ENCODE measurements at regions not wholly inside any gene's neighbourhood (a gene's known extent, or its start where the extent isn't known, plus 50 kb on each side); places are given as distances from the start of the nearest gene placed in this dataset.

DNA sequence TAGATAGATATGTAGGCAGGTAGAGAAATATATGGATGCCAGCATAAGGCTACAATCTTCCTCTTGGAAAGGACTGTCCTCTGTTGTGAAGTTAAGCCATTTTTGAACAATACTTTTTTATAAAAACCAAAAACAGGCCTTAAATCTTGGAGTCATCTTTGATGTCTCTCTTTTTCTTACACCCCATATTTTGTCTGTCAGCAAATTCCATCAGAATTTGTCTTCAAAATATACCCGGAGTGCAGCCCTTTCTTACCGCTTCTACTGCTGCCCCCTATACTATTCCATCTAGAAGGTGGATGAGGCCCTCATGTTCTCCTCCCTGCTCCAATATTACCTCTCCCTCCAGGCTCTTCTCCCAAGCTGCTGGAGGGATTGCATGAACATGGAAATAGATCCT is 326.5 kb downstream of the HAPSTR1 start (continued):
- TF ChIP-seq, protein P1, sequence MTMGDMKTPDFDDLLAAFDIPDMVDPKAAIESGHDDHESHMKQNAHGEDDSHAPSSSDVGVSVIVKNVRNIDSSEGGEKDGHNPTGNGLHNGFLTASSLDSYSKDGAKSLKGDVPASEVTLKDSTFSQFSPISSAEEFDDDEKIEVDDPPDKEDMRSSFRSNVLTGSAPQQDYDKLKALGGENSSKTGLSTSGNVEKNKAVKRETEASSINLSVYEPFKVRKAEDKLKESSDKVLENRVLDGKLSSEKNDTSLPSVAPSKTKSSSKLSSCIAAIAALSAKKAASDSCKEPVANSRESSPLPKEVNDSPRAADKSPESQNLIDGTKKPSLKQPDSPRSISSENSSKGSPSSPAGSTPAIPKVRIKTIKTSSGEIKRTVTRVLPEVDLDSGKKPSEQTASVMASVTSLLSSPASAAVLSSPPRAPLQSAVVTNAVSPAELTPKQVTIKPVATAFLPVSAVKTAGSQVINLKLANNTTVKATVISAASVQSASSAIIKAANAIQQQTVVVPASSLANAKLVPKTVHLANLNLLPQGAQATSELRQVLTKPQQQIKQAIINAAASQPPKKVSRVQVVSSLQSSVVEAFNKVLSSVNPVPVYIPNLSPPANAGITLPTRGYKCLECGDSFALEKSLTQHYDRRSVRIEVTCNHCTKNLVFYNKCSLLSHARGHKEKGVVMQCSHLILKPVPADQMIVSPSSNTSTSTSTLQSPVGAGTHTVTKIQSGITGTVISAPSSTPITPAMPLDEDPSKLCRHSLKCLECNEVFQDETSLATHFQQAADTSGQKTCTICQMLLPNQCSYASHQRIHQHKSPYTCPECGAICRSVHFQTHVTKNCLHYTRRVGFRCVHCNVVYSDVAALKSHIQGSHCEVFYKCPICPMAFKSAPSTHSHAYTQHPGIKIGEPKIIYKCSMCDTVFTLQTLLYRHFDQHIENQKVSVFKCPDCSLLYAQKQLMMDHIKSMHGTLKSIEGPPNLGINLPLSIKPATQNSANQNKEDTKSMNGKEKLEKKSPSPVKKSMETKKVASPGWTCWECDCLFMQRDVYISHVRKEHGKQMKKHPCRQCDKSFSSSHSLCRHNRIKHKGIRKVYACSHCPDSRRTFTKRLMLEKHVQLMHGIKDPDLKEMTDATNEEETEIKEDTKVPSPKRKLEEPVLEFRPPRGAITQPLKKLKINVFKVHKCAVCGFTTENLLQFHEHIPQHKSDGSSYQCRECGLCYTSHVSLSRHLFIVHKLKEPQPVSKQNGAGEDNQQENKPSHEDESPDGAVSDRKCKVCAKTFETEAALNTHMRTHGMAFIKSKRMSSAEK (CRISPR knock-in tag; IDR thresholded peaks at IDR 0.05; ENCODE audit: borderline replicate concordance): no peak
- TF ChIP-seq, protein P2, sequence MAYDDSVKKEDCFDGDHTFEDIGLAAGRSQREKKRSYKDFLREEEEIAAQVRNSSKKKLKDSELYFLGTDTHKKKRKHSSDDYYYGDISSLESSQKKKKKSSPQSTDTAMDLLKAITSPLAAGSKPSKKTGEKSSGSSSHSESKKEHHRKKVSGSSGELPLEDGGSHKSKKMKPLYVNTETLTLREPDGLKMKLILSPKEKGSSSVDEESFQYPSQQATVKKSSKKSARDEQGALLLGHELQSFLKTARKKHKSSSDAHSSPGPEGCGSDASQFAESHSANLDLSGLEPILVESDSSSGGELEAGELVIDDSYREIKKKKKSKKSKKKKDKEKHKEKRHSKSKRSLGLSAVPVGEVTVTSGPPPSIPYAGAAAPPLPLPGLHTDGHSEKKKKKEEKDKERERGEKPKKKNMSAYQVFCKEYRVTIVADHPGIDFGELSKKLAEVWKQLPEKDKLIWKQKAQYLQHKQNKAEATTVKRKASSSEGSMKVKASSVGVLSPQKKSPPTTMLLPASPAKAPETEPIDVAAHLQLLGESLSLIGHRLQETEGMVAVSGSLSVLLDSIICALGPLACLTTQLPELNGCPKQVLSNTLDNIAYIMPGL (CRISPR knock-in tag; IDR thresholded peaks at IDR 0.05): no peak
- TF ChIP-seq ESRRA (CRISPR knock-in tag; IDR thresholded peaks at IDR 0.05; ENCODE audit: borderline replicate concordance) (no peak), ZNF671 (CRISPR knock-in tag; IDR thresholded peaks at IDR 0.05) (no peak), ZNF512 (CRISPR knock-in tag; IDR thresholded peaks at IDR 0.05; ENCODE audit: borderline replicate concordance) (no peak), TCF7 (CRISPR knock-in tag; IDR thresholded peaks at IDR 0.05; ENCODE audit: low read depth) (no peak), IRF2 (CRISPR knock-in tag; IDR thresholded peaks at IDR 0.05; ENCODE audit: borderline replicate concordance, low read depth) (no peak), ZNF396 (CRISPR knock-in tag; IDR thresholded peaks at IDR 0.05; ENCODE audit: borderline replicate concordance) (no peak)

- TF ChIP-seq, protein P3, sequence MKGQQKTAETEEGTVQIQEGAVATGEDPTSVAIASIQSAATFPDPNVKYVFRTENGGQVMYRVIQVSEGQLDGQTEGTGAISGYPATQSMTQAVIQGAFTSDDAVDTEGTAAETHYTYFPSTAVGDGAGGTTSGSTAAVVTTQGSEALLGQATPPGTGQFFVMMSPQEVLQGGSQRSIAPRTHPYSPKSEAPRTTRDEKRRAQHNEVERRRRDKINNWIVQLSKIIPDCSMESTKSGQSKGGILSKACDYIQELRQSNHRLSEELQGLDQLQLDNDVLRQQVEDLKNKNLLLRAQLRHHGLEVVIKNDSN (CRISPR knock-in tag; IDR thresholded peaks at IDR 0.05): no peak
- TF ChIP-seq MLX (CRISPR knock-in tag; IDR thresholded peaks at IDR 0.05): no peak
- CTCF ChIA-PET: no interaction called here
- peaks cover 2% of the 10 kb centered on the region; the same call in 1 of the 2 replicates for H3K27me3 Mint-ChIP-seq (ENCODE audit: low read depth)
- POLR2A ChIA-PET: no interaction called here
- ATAC-seq (no peak), DNase-seq (ENCODE audit: low spot score) (no peak)
- H3K36me3 Mint-ChIP-seq: peaks cover 9% of the 10 kb centered on the region
- H3K27ac Mint-ChIP-seq: no peak overlapping the region
- H3K4me3 Mint-ChIP-seq: no peak overlapping the region
- H3K4me1 Mint-ChIP-seq: no peaks in the 10 kb centered on the region
- H3K9me3 Mint-ChIP-seq: peaks cover 25% of the 10 kb centered on the region
Measured at GRCh38 chr16:9419161-9419560, 327.7 kb downstream of the HAPSTR1 start.

GRCh38 chr16:9422762-9423513 is 331.5 kb downstream of the HAPSTR1 start:
- ATAC-seq: no peak

More at GRCh38 chr16:9422762-9423513, 331.5 kb downstream of the HAPSTR1 start:
- CTCF ChIA-PET: interaction anchor here (0.5 kb wide), 1 partner anchor 195 kb away, joined by 4 read pairs; no protein-coding TSS in a partner anchor
- TF ChIP-seq ETV6 (CRISPR knock-in tag; IDR thresholded peaks at IDR 0.05): no peak
- TF ChIP-seq OVOL2 (CRISPR knock-in tag; IDR thresholded peaks at IDR 0.05; ENCODE audit: borderline replicate concordance): no peak
- TF ChIP-seq ZNF512 (CRISPR knock-in tag; IDR thresholded peaks at IDR 0.05; ENCODE audit: borderline replicate concordance): no peak
- no peak for TF ChIP-seq GABPB1 (CRISPR knock-in tag; IDR thresholded peaks at IDR 0.05)
- TF ChIP-seq ZNF317 (CRISPR knock-in tag; IDR thresholded peaks at IDR 0.05; ENCODE audit: borderline replicate concordance, low read depth): no peak
- TF ChIP-seq, protein P4, sequence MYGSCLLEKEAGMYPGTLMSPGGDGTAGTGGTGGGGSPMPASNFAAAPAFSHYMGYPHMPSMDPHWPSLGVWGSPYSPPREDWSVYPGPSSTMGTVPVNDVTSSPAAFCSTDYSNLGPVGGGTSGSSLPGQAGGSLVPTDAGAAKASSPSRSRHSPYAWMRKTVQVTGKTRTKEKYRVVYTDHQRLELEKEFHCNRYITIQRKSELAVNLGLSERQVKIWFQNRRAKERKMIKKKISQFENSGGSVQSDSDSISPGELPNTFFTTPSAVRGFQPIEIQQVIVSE (CRISPR knock-in tag; IDR thresholded peaks at IDR 0.05; ENCODE audit: borderline replicate concordance): no peak
- TF ChIP-seq USF2 (CRISPR knock-in tag; IDR thresholded peaks at IDR 0.05): no peak
- Mint-ChIP-seq H3K27ac (no peak overlapping the region), H3K9me3 (peaks cover 13% of the 10 kb centered on the region), H3K4me1 (no peaks in the 10 kb centered on the region), H3K27me3 (ENCODE audit: low read depth) (peaks cover 2% of the 10 kb centered on the region; the same call in 1 of the 2 replicates), H3K4me3 (no peak overlapping the region), H3K36me3 (no peaks in the 10 kb centered on the region)
- DNase-seq (ENCODE audit: low spot score): no peak
- POLR2A ChIA-PET: no interaction called here

All from WTC11 (cell line).